Adrenal gland (tissue), 9 donors: ENCODE measurements at regions not wholly inside any gene's neighbourhood (a gene's known extent, or its start where the extent isn't known, plus 50 kb on each side); places are given as distances from the start of the nearest gene placed in this dataset.
"Not testable (repeated sequence)": the region's sequence is repeated elsewhere in the genome, so short reads cannot be mapped to it uniquely, and the experiment has no call there.

Experiments
- DNase-seq, 7 donors: peaks; one replicate each; pipeline ENCODE4 v3.0.0-alpha.2; 2019 to 2020
- H3K27ac ChIP-seq, 5 donors: fragments of 200-600 bp; sonication (generic) in 4 of 5; 1 replicate in 3 of 5; 2 replicates in 2 of 5; pipeline versions ENCODE4 v1.5.1 to v1.8.0; 2016 to 2020; ENCODE audit warnings: mild to moderate bottlenecking in 1 of 5
- H3K27me3 ChIP-seq: fragments of 200-600 bp; 2 replicates; pipeline ENCODE4 v1.8.0; 2021
- H3K36me3 ChIP-seq, 2 donors: fragments of 200-600 bp; replicated peaks in 1 of 2; 1 replicate in 1 of 2; 2 replicates in 1 of 2; pipeline versions ENCODE4 v1.5.1 to v1.8.0; 2018 to 2022
- H3K4me1 ChIP-seq, 2 donors: fragments of 200-600 bp; replicated peaks in 1 of 2; 1 replicate in 1 of 2; 2 replicates in 1 of 2; pipeline versions ENCODE4 v1.5.1 to v1.8.0; 2018 to 2021
- H3K4me3 ChIP-seq, 4 donors: fragments of 200-600 bp; sonication (generic) in 3 of 4; one replicate each; pipeline ENCODE4 v1.5.1; 2016 to 2018
- H3K9me3 ChIP-seq, 3 donors: fragments of 200-600 bp; sonication (generic) in 1 of 3; replicated peaks in 1 of 3; 1 replicate in 2 of 3; 2 replicates in 1 of 3; pipeline versions ENCODE4 v1.5.1 to v1.8.0; 2016 to 2021
- POLR2A ChIP-seq, 2 donors: fragments of 450-650 bp; IDR thresholded peaks; one replicate each; pipeline ENCODE4 v1.6.1; 2017; ENCODE audit warnings: antibody characterized with exemption in 2 of 2, mild to moderate bottlenecking in 2 of 2, moderate library complexity in 1 of 2
- WGBS, 4 donors: extraction: QIAGEN DNeasy Blood & Tissue Kit in 2 of 4; methylation state at CpG; one replicate each; pipeline versions ENCODE4 v1.1.5 to v1.1.7; 2013 to 2017; 5-methylcytosine and 5-hydroxymethylcytosine counted together
- intact Hi-C, 2 donors: fragments of 100-400 bp; cut with DNase I; formaldehyde crosslinking; loops; one replicate each; pipeline versions ENCODE4 v1.14.1 to v1.15.0; 2022 to 2023
- TF ChIP-seq, protein P1 (sequence below), 6 experiments: fragments of 450-650 bp in 4 of 6; fragments of 200-600 bp in 2 of 6; sonication (generic) in 1 of 6; IDR thresholded peaks; 1 replicate in 5 of 6; 2 replicates in 1 of 6; pipeline versions ENCODE4 v1.5.1 to v1.8.0; 2016 to 2021; ENCODE audit warnings: antibody characterized with exemption in 6 of 6, mild to moderate bottlenecking in 2 of 6, moderate library complexity in 1 of 6
- donor health status: healthy with polysubstance abuse.
- donor health status: Bipolar disorder and iron deficiency.
- donor health status: DM: yes; HTN: yes; CAD: no.
- donor health status: DM: no; HTN: no; CAD: no.
- donor health status: DM: no; HTN: no; CAD: no.

DNA sequence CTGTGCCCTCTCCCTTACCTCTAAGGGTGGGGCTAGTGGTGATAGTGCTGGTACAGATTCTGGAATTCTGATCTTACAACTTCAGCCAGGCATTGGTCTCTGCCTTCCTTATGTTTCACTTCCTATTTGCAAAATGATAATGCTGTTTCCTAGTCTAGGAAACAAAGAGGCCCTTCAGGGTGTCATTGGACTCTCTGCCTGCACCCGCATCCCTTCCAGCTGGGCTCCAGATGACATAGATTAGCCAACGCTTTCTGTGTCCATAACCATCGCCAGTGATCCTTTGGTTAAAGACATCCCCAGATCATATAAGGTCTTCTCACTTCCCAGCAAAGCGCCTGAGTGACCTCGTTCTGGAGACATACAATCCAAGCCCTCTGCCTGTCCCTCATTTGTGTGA, 180.7 kb downstream of the ERCC6L2 start:
- WGBS, 4 donors, result 71 to 90% (median 84%) methylated on average over 5 of the region's 5 CpGs
- DNase-seq, result no peak
- Histone ChIP-seq H3K4me1 (no peaks in the 10 kb centered on the region), H3K9me3 (no peaks in the 10 kb centered on the region), H3K36me3 (no peaks in the 10 kb centered on the region), H3K27me3 (no peaks in the 10 kb centered on the region), H3K4me3 (no peak overlapping the region), H3K27ac (no peak overlapping the region)
- TF ChIP-seq, protein P1, sequence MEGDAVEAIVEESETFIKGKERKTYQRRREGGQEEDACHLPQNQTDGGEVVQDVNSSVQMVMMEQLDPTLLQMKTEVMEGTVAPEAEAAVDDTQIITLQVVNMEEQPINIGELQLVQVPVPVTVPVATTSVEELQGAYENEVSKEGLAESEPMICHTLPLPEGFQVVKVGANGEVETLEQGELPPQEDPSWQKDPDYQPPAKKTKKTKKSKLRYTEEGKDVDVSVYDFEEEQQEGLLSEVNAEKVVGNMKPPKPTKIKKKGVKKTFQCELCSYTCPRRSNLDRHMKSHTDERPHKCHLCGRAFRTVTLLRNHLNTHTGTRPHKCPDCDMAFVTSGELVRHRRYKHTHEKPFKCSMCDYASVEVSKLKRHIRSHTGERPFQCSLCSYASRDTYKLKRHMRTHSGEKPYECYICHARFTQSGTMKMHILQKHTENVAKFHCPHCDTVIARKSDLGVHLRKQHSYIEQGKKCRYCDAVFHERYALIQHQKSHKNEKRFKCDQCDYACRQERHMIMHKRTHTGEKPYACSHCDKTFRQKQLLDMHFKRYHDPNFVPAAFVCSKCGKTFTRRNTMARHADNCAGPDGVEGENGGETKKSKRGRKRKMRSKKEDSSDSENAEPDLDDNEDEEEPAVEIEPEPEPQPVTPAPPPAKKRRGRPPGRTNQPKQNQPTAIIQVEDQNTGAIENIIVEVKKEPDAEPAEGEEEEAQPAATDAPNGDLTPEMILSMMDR (IDR thresholded peaks at IDR 0.05), result no peak
- TF ChIP-seq POLR2A (IDR thresholded peaks at IDR 0.05), result no peak
- intact Hi-C loops, result no loop called here

DNA sequence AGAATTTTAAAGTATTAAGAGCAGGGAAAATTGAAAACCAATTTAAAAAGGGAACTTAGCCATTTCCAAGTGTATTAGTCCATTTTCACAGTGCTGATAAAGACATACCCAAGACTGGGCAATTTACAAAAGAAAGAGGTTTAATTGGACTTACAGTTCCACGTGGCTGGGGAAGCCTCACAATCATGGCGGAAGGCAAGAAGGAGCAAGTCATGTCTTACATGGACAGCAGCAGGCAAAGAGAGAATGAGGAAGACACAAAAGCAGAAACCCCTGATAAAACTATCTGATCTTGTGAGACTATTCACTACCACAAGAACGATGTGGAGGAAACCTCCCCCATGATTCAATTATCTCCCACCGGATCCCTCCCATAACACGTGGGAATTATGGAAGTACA, 178.8 kb downstream of the ERCC6L2 start:
- H3K9me3 ChIP-seq, intact Hi-C loops, H3K36me3 ChIP-seq, DNase-seq, H3K4me3 ChIP-seq, H3K27ac ChIP-seq, H3K4me1 ChIP-seq, H3K27me3 ChIP-seq: not testable (repeated sequence)
- WGBS, 4 donors, result 88 to 92% (median 89%) methylated on average over 5 of the region's 5 CpGs

DNA sequence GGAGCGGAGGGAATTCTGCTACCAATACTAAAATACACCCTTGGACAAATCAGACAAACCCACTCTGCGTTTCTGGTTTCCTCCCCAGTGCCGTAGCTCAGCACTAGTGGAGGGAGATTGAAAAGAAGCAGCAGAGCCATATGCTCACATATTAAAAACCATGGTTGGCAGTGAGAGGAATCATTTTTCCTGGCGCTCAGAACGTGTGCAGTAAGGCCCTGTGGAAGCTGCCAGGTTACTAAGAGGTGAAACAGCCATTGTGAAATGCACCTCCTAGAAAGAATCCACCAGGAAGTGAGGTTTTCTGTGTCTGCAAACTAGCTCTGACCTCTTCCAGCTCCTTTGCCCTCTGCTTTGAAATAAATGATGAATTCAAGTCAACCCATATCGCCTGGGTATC, 177.2 kb downstream of the ERCC6L2 start:
- intact Hi-C loops, result no loop called here
- 67 to 83% (median 75%) methylated on average over 6 of the region's 6 CpGs for WGBS, 4 donors
- TF ChIP-seq POLR2A (IDR thresholded peaks at IDR 0.05), result no peak
- TF ChIP-seq, protein P1 (IDR thresholded peaks at IDR 0.05), result no peak

DNA sequence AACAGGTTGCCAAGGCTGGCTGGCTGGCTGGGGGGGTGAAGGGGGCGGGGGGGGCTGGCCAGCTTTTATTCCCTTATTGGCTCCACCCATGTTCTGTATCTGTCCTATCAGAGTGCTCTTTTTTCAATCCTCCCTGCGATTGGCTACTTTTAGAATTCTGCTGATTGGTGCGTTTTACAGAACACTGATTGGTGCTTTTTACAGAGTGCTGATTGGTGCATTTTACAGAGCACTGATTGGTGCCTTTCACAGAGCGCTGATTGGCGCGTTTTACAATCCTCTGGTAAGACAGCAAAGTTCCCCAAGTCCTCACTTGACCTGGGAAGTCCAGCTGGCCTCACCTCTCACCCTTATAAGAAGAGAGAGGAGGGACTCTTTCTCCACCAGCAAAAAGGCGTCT, 175.9 kb downstream of the ERCC6L2 start:
- no peak for DNase-seq
- intact Hi-C loops, result no loop called here

More for the DNA sequence above, 177.2 kb downstream of the ERCC6L2 start:
- Histone ChIP-seq H3K4me3 (no peak overlapping the region), H3K27ac (no peak overlapping the region), H3K27me3 (no peaks in the 10 kb centered on the region), H3K36me3 (no peaks in the 10 kb centered on the region), H3K9me3 (no peaks in the 10 kb centered on the region), H3K4me1 (no peaks in the 10 kb centered on the region)
- no peak for DNase-seq

DNA sequence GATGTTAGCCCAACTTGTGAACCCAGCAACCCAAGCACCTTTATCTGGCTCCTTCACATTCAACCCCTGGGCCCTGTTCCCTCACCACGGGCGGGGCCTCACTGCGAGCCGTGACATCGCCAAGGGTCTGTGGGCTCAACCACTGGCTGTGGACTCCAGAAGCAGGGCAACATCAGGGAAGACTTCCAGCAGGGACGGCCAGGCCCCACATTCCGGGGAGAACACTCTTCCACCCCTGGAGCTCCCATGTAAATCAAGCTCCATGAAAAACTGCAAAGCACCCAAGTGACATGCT, 175.3 kb downstream of the ERCC6L2 start:
- TF ChIP-seq, protein P1 (IDR thresholded peaks at IDR 0.05), result no peak
- TF ChIP-seq POLR2A (IDR thresholded peaks at IDR 0.05), result no peak
- WGBS, 4 donors, result 92 to 98% (median 96%) methylated on average over 7 of the region's 7 CpGs
- DNase-seq, result no peak
- no peaks in the 10 kb centered on the region for H3K4me1 ChIP-seq
- H3K4me3 ChIP-seq, result no peak overlapping the region
- intact Hi-C loops, result no loop called here
- no peak overlapping the region for H3K27ac ChIP-seq
- no peaks in the 10 kb centered on the region for H3K27me3 ChIP-seq
- no peaks in the 10 kb centered on the region for H3K9me3 ChIP-seq
- H3K36me3 ChIP-seq, result no peaks in the 10 kb centered on the region

More for the DNA sequence above, 175.9 kb downstream of the ERCC6L2 start:
- H3K27me3 ChIP-seq, result no peaks in the 10 kb centered on the region
- H3K9me3 ChIP-seq, result no peaks in the 10 kb centered on the region
- TF ChIP-seq, protein P1 (IDR thresholded peaks at IDR 0.05), result no peak
- TF ChIP-seq POLR2A (IDR thresholded peaks at IDR 0.05), result no peak
- H3K4me3 ChIP-seq, result no peak overlapping the region
- WGBS, 4 donors, result 78 to 92% (median 86%) methylated on average over 7 of the region's 7 CpGs
- no peaks in the 10 kb centered on the region for H3K36me3 ChIP-seq
- H3K4me1 ChIP-seq, result no peaks in the 10 kb centered on the region
- H3K27ac ChIP-seq, result no peak overlapping the region
